HG02571 (cell line): ENCODE measurements at regions not wholly inside any gene's neighbourhood (a gene's known extent, or its start where the extent isn't known, plus 50 kb on each side); places are given as distances from the start of the nearest gene placed in this dataset.
"Not testable (repeated sequence)": the region's sequence is repeated elsewhere in the genome, so short reads cannot be mapped to it uniquely, and the experiment has no call there.

Experiments used
- ATAC-seq: cut with Tn5 transposase; IDR thresholded peaks from one replicate; pipeline ENCODE4 v1.9.1; 2021; ENCODE audit warnings: mild to moderate bottlenecking, moderate library complexity; ENCODE audit not compliant: unreplicated experiment

- ATAC-seq = no peak
Observed at GRCh38 chr15:34651997-34652725, 68.7 kb upstream of the GOLGA8B start.

DNA sequence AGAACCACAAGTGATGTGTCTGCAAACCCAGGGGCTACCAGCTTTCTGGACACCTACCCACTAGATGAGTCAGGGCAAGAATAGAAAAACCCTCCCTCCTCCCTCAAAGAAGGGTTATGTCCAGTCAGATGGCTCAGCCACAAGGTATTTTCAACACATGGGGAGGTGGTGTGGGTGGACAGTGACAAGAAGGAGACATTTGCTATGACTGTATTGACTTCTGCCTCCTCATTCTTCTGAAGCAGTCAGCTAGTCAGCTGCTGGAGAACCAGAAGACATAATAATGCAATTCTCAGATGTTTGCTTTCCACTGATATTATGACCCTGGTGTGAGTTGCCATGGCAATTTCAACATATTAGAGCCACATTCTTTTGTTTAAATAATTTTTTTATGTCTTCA, 66.7 kb upstream of the GOLGA8B start:
- peak; percentile 82 for ATAC-seq

GRCh38 chr15:34648294-34648631, 64.8 kb upstream of the GOLGA8B start:
- ATAC-seq = no peak

DNA sequence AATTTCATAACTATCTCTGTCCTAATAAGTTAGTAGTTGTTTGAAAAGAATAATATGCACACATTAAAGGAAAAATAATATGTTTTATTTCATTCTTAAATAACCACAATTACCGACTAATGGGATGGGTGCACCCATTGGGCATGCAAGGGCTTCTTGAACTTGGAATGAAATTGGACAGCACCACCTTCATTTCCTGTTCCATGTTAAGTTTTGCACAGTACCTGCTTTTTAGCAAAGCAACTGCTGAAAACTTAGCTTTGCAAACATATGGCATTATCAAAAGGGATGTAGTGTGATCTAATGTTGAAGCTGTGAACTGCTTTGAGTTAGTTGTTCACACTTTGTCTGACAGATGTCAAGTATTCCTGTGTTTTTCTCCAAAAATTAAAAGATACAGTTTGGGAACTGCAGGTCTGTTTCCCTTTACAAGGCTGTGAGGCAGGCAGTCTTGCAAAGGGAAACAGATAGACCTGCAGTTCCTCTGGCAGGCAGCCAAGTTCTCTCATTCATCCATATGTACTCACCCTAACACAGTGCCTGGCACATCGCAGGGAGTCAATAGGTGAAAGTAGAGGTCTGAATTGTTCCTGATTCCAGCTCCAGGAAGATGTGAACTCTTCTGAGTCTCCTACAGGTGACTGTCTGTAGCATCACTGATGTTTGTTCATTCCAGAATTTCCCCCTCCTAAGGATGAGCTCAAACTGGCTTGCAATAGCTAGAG, 64.3 kb upstream of the GOLGA8B start:
- no peak for ATAC-seq

GRCh38 chr15:34646918-34647317, 63.5 kb upstream of the GOLGA8B start:
- no peak for ATAC-seq

- no peak for ATAC-seq
Observed at GRCh38 chr15:34644851-34645250, 61.4 kb upstream of the GOLGA8B start.

DNA sequence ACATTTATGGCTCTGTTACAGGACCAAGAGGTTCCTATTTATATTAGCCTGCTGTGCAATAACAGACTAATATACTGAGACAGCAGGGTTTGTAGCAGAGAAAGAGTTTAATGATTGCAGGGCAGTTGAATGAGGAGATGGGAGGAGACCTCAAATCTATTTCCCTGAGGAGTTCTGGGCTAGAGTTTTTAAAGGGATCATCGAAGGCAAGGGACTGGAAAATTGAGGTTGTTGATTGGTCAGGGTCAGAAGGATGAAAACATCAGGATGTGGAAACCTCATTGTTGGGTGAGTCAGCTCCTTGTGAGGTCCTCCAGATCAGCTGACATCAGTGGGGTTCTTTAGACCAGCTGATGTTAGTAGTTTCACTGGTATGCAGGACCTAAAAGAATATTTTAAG, 60.6 kb upstream of the GOLGA8B start:
- ATAC-seq = no peak

DNA sequence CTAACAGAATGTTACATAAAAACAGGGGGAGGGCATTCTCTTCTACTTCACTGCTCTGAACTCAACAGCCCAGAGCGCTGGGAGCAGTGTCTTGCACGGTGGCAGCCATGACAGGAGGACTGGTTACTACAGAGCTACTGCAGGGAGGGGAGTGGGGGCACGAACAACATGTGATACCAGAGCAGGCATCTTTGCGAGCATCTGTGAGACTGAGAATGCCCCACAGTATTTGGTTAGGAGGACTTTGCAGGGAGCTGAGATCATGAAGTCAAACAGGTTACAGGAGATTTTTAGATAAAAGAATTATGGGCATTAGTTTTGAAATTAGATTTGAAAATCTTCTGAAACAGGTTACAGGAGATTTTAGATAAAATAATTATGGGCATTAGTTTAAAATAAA, 58.8 kb upstream of the GOLGA8B start:
- ATAC-seq = no peak

GRCh38 chr15:34640661-34641060, 57.2 kb upstream of the GOLGA8B start:
- no peak for ATAC-seq

DNA sequence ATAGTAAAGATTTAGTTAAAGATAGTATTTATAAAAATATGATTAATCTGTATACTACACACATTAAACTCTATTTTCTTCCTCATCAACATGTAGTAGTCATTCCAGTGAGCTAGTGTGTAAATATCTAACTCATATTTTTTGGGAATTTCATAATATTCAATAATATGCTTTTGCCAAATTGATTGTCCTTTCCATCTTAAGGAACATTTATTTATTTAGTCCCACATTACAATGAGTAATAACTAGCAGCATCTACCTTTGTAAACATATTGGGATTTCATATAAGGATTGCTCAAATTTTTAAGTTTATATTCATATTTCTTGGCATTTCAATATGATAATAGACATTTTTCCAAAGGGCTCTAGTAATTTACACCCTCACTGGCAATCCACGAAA, 53.9 kb upstream of the GOLGA8B start:
- ATAC-seq = no peak

GRCh38 chr15:34633602-34634001, 50.2 kb upstream of the GOLGA8B start:
- ATAC-seq = not testable (repeated sequence)
